ENCODE measurements at regions not wholly inside any gene's neighbourhood (a gene's known extent, or its start where the extent isn't known, plus 50 kb on each side); places are given as distances from the start of the nearest gene placed in this dataset.
"Not testable (repeated sequence)": the region's sequence is repeated elsewhere in the genome, so short reads cannot be mapped to it uniquely, and the experiment has no call there.

DNA sequence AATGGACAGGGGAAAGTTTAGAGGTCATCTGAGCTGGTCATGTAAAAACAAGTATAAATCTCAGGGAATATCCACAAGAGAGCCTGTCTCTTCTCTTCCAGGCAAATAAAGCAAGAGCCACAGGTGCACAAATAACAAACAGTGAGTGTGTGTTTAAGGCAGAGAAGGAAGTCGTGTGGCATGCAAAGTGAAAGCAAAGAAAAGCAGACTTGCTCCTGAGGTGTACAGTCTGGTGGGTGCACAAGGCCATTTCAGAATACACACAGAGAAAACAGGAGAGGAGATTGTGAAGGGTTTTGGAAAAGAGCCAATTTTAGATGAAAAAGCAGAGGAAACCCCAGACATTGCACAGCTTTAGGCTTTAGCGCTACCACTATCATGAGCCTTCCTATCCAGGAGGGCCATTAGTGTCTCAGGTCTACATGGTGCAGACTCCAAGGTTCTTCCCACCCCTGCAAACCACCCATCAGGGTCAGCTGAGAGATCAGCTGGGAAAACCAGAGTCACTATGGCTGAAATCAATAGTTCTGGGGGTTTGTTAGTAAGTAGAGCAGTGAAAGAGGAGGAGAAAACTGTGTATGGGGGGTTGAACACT is 355.8 kb downstream of the KLHL4 start:
- peaks cover 4% of the 10 kb centered on the region for H3K4me1 Mint-ChIP-seq (ENCODE audit: low read depth)
- CTCF ChIA-PET, result no interaction called here
- intact Hi-C loops (cut with micrococcal nuclease), result no loop called here
- H3K9me3 Mint-ChIP-seq, result no peaks in the 10 kb centered on the region
- no peaks in the 10 kb centered on the region for H3K36me3 Mint-ChIP-seq (ENCODE audit: low read depth)
- no peak for DNase-seq
- H3K4me3 Mint-ChIP-seq, result no peak overlapping the region
- no peak overlapping the region for H3K27ac Mint-ChIP-seq
- H3K27me3 Mint-ChIP-seq (ENCODE audit: low read depth), result no peaks in the 10 kb centered on the region

DNA sequence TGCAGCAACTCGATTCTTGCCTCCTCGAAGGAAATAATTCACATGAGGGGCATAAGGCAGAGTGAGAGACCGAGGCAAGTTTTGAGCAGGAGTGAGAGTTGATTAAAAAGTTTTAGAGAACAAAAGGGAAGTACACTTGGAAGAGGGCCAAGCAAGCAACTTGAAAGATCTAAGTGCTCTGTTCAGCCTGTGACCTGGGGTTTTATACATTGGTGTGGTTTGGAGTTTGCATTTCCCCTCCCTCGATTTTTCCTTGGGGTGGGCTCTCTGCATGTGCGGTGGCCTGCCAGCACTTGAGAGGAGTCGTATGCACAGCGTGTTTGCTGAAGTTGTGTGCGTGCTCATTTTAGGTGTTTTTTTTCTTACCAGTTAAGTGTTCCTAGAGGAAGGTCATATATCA is 356.4 kb downstream of the KLHL4 start:
- DNase-seq, result no peak
- no peaks in the 10 kb centered on the region for H3K36me3 Mint-ChIP-seq (ENCODE audit: low read depth)
- intact Hi-C loops (cut with micrococcal nuclease), result no loop called here
- CTCF ChIA-PET, result no interaction called here
- H3K4me1 Mint-ChIP-seq (ENCODE audit: low read depth), result peaks cover 4% of the 10 kb centered on the region
- no peaks in the 10 kb centered on the region for H3K9me3 Mint-ChIP-seq
- no peak overlapping the region for H3K4me3 Mint-ChIP-seq
- no peaks in the 10 kb centered on the region for H3K27me3 Mint-ChIP-seq (ENCODE audit: low read depth)
- H3K27ac Mint-ChIP-seq, result no peak overlapping the region

DNA sequence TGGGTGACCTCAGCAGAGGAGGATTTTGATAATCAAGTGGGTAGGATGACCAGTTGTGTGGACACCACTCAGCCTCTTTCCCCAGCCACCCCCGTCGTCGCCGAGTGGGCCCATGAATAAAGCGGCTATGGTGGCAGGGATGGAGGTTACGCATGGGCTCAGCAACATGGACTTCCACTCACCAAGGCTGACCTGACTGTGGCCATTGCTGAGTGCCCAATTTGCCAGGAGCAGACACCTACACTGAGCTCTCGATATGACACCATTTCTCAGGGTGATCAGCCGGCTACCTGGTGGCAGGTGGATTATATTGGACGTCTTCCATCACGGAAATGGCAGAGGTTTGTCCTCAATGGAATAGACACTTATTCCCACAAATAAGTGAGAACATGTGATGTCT is 361.3 kb downstream of the KLHL4 start:
- H3K4me1 Mint-ChIP-seq (ENCODE audit: low read depth), result no peaks in the 10 kb centered on the region
- intact Hi-C loops (cut with micrococcal nuclease), result no loop called here
- H3K27me3 Mint-ChIP-seq (ENCODE audit: low read depth), result no peaks in the 10 kb centered on the region
- H3K36me3 Mint-ChIP-seq (ENCODE audit: low read depth), result no peaks in the 10 kb centered on the region
- CTCF ChIA-PET, result no interaction called here
- DNase-seq, result no peak
- no peak overlapping the region for H3K4me3 Mint-ChIP-seq
- no peak overlapping the region for H3K27ac Mint-ChIP-seq
- peaks cover 2% of the 10 kb centered on the region for H3K9me3 Mint-ChIP-seq

DNA sequence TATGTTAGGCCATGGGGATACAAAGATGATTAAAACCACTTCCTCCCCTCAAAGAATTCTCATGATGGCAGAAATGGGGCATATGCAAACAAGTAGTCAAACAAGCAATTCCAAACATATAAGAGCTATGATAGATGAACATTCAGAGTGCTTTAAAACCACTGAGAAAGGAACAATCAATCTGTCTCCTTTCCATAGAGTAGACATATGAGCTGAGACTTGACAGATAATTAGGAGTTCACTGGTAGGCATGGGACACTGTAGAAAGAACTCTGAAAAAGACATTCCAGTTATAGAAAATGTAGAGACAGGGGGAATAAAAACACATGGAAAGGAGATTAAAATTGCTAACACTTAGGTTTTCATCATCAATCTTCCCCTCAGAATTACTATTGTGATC is 372.8 kb downstream of the KLHL4 start:
- H3K4me1 Mint-ChIP-seq (ENCODE audit: low read depth), result no peaks in the 10 kb centered on the region
- no peak overlapping the region for H3K4me3 Mint-ChIP-seq
- no peak overlapping the region for H3K27ac Mint-ChIP-seq
- H3K27me3 Mint-ChIP-seq (ENCODE audit: low read depth), result no peaks in the 10 kb centered on the region
- intact Hi-C loops (cut with micrococcal nuclease), result no loop called here
- no peaks in the 10 kb centered on the region for H3K9me3 Mint-ChIP-seq
- no peak for DNase-seq
- CTCF ChIA-PET, result no interaction called here
- H3K36me3 Mint-ChIP-seq (ENCODE audit: low read depth), result no peaks in the 10 kb centered on the region

GRCh38 chrX:87895421-87895820 is 377.8 kb downstream of the KLHL4 start:
- no peaks in the 10 kb centered on the region for H3K27me3 Mint-ChIP-seq (ENCODE audit: low read depth)
- no peaks in the 10 kb centered on the region for H3K4me1 Mint-ChIP-seq (ENCODE audit: low read depth)
- no peak for DNase-seq
- intact Hi-C loops (cut with micrococcal nuclease), result no loop called here
- no peaks in the 10 kb centered on the region for H3K36me3 Mint-ChIP-seq (ENCODE audit: low read depth)
- no peak overlapping the region for H3K4me3 Mint-ChIP-seq
- CTCF ChIA-PET, result no interaction called here
- no peaks in the 10 kb centered on the region for H3K9me3 Mint-ChIP-seq
- H3K27ac Mint-ChIP-seq, result no peak overlapping the region

- no peaks in the 10 kb centered on the region for H3K36me3 Mint-ChIP-seq (ENCODE audit: low read depth)
- CTCF ChIA-PET, result no interaction called here
- H3K27me3 Mint-ChIP-seq (ENCODE audit: low read depth), result no peaks in the 10 kb centered on the region
- peaks cover 1% of the 10 kb centered on the region for H3K9me3 Mint-ChIP-seq
- H3K4me1 Mint-ChIP-seq (ENCODE audit: low read depth), result peaks cover 2% of the 10 kb centered on the region
- intact Hi-C loops (cut with micrococcal nuclease), result no loop called here
- DNase-seq, result no peak
- no peak overlapping the region for H3K27ac Mint-ChIP-seq
- no peak overlapping the region for H3K4me3 Mint-ChIP-seq
Measured at GRCh38 chrX:87896057-87896456, 378.5 kb downstream of the KLHL4 start.

DNA sequence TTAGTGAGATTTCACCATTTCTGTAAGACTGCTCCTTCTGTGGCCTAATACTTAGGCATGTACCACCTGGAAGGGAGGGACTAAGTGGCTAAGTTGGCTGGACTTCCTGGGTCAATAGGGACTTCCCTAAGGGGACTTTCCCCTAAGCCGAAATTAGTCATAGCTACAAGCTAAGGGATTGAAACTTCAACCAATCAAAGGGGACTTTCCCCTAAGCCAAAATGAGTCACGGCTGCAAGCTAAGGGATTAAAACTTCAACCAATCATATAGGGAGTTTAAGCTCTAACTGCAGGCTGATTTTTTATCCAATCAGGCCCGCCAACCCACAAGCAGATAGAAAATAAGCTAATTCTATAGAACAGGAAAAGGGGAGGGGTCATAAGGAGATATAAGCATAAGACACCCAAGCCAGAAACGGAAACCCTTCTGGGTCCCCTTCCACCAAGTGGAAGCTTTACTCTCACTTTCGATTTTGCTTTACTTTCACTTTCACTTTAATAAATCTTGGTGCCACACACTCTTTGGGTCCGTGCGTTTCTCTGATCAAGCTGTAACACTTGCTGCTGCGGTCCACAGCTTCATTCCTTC is 382.8 kb downstream of the KLHL4 start:
- no peaks in the 10 kb centered on the region for H3K36me3 Mint-ChIP-seq (ENCODE audit: low read depth)
- no peak overlapping the region for H3K27ac Mint-ChIP-seq
- H3K4me1 Mint-ChIP-seq (ENCODE audit: low read depth), result peaks cover 2% of the 10 kb centered on the region
- peaks cover 1% of the 10 kb centered on the region for H3K9me3 Mint-ChIP-seq
- H3K4me3 Mint-ChIP-seq, result no peak overlapping the region
- intact Hi-C loops (cut with micrococcal nuclease), result no loop called here
- CTCF ChIA-PET, result no interaction called here
- H3K27me3 Mint-ChIP-seq (ENCODE audit: low read depth), result no peaks in the 10 kb centered on the region
- peak; percentile 12 for DNase-seq

GRCh38 chrX:87901060-87901459 is 383.5 kb downstream of the KLHL4 start:
- no peak overlapping the region for H3K4me3 Mint-ChIP-seq
- intact Hi-C loops (cut with micrococcal nuclease), result no loop called here
- CTCF ChIA-PET, result no interaction called here

DNA sequence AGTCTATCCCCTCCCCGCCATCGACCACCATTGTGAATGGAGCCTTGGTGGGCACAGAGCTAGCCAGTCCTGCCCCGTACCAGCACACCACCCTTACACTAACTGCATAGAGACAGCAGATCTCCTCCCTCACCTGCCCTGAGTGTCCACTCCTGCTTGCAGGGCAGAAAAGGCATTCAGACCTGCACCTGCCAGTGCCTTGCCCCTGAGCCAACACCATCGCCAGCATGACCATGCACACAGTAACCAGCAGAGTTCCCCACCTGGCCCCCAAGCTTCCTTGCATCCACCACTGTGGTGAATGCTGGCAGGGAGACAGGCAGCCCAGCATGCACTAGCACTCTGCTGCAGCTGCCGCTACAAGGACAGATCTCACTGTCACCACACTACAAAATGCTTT is 397.1 kb downstream of the KLHL4 start:
- Mint-ChIP-seq H3K27ac (no peak overlapping the region), H3K4me3 (no peak overlapping the region), H3K4me1 (ENCODE audit: low read depth) (no peaks in the 10 kb centered on the region), H3K9me3 (peaks cover 2% of the 10 kb centered on the region), H3K27me3 (ENCODE audit: low read depth) (no peaks in the 10 kb centered on the region), H3K36me3 (ENCODE audit: low read depth) (no peaks in the 10 kb centered on the region)
- DNase-seq, result no peak
- intact Hi-C loops (cut with micrococcal nuclease), result no loop called here
- CTCF ChIA-PET, result no interaction called here

More at GRCh38 chrX:87901060-87901459, 383.5 kb downstream of the KLHL4 start:
- H3K27me3 Mint-ChIP-seq (ENCODE audit: low read depth), result no peaks in the 10 kb centered on the region
- no peak for DNase-seq
- peaks cover 2% of the 10 kb centered on the region for H3K4me1 Mint-ChIP-seq (ENCODE audit: low read depth)
- H3K9me3 Mint-ChIP-seq, result peaks cover 1% of the 10 kb centered on the region
- no peaks in the 10 kb centered on the region for H3K36me3 Mint-ChIP-seq (ENCODE audit: low read depth)
- H3K27ac Mint-ChIP-seq, result no peak overlapping the region

DNA sequence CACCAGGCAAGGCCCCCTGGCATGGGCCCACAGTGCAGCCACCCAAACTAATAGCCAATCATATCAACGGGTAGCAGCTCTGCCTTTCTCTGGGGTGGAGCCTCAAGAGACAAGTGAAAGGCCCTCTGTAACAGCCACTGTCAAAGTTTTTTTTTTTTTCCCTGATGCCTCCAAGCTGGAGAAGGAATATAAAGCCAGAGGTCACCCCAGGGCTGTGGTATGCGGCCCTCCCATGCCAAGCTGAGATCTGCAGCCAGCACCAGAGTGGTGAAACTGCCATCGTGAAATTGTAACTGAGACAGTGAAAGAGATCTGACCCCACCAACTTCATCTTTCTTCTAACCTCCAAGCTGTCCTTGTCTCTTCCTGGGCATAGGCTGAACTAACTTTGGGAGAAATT is 407.0 kb downstream of the KLHL4 start:
- Mint-ChIP-seq H3K4me1 (ENCODE audit: low read depth) (no peaks in the 10 kb centered on the region), H3K4me3 (no peak overlapping the region), H3K27me3 (ENCODE audit: low read depth) (no peaks in the 10 kb centered on the region), H3K36me3 (ENCODE audit: low read depth) (no peaks in the 10 kb centered on the region), H3K27ac (no peak overlapping the region), H3K9me3 (peaks cover 2% of the 10 kb centered on the region)
- intact Hi-C loops (cut with micrococcal nuclease), result no loop called here
- DNase-seq, result no peak
- CTCF ChIA-PET, result no interaction called here

DNA sequence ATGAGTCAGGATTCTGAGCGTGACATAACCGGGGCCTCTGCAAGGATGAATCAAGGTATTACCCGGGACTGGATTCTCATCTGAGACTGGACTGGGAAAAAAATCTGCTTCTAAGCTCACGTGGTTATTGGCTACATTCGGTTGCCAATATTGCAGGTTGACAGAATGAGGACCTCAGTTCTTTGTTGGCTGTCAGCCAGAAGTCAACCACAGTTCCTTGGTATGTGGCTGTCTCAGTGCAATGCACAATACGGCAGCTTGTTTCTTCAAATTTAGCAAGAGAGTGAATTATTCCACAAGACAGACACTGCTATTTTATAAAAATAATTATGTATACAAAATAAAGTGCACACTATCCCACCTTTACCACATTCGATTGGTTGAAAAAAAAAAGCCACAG is 424.2 kb downstream of the KLHL4 start:
- CTCF ChIA-PET, result no interaction called here
- intact Hi-C loops (cut with micrococcal nuclease), result no loop called here
- H3K4me1 Mint-ChIP-seq (ENCODE audit: low read depth), result no peaks in the 10 kb centered on the region
- no peak overlapping the region for H3K4me3 Mint-ChIP-seq
- H3K27me3 Mint-ChIP-seq (ENCODE audit: low read depth), result no peaks in the 10 kb centered on the region
- H3K27ac Mint-ChIP-seq, result no peak overlapping the region
- no peak for DNase-seq
- no peaks in the 10 kb centered on the region for H3K9me3 Mint-ChIP-seq
- H3K36me3 Mint-ChIP-seq (ENCODE audit: low read depth), result no peaks in the 10 kb centered on the region

DNA sequence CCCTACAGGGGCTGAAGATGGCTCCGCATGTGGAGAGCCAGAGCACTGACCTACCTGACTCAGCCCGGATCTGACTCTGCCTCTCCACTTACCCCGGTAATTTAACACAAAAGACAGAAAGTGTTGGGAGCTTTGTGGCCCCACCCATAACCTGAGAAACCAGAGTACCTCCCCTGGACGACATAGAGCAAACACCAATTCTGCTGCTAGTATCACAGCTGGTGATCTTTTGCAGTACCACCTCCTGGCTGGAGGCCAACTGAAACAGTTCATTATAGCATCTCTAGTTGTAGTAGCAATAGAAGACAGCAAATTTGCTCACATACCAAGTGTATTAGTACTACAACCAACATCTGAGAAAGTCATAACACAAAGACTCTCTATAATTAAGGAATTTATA is 443.9 kb downstream of the KLHL4 start:
- CTCF ChIA-PET, result no interaction called here
- no peak for DNase-seq
- Mint-ChIP-seq H3K4me1 (ENCODE audit: low read depth) (no peaks in the 10 kb centered on the region), H3K9me3 (no peaks in the 10 kb centered on the region), H3K4me3 (no peak overlapping the region), H3K36me3 (ENCODE audit: low read depth) (no peaks in the 10 kb centered on the region), H3K27ac (no peak overlapping the region), H3K27me3 (ENCODE audit: low read depth) (no peaks in the 10 kb centered on the region)
- intact Hi-C loops (cut with micrococcal nuclease), result no loop called here

DNA sequence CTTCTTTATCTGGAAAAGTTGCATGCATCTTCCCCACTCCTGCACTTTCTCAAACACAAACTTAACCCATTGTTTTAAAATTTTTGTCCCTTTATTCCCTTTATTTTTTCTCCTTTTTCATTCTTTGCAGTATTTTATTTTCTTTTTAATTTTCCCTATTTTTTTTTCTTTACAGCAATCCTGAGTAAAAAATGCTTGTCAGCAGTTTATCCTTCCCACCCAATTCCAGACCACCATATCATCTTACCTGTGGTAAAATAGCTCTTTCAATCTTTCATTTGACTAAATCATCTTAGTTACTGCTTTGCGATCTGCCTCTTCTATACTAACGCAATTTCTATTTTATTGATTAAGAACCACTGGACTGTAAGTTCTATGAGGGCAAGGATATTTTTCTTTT is 450.5 kb downstream of the KLHL4 start:
- Mint-ChIP-seq H3K36me3 (ENCODE audit: low read depth) (no peaks in the 10 kb centered on the region), H3K4me1 (ENCODE audit: low read depth) (no peaks in the 10 kb centered on the region), H3K27me3 (ENCODE audit: low read depth) (no peaks in the 10 kb centered on the region), H3K4me3 (no peak overlapping the region), H3K9me3 (no peaks in the 10 kb centered on the region), H3K27ac (no peak overlapping the region)
- intact Hi-C loops (cut with micrococcal nuclease), result no loop called here
- CTCF ChIA-PET, result no interaction called here
- DNase-seq, result no peak

- H3K27me3 Mint-ChIP-seq (ENCODE audit: low read depth); H3K4me3 Mint-ChIP-seq; H3K4me1 Mint-ChIP-seq (ENCODE audit: low read depth); CTCF ChIA-PET; intact Hi-C loops (cut with micrococcal nuclease); H3K36me3 Mint-ChIP-seq (ENCODE audit: low read depth); H3K27ac Mint-ChIP-seq; DNase-seq; H3K9me3 Mint-ChIP-seq: not testable (repeated sequence)
Measured at GRCh38 chrX:87972121-87972520, 454.5 kb downstream of the KLHL4 start.

Measured in activated naive CD4-positive, alpha-beta T cell treated with anti-CD3 and anti-CD28 coated beads for 36 hours (primary cell).